Stimulated activated CD8-positive, alpha-beta memory T cell treated with anti-CD3 and anti-CD28 coated beads, Interleukin-12 subunit alpha, Interleukin-12 subunit beta, amount 100 ng/mL, for 24 hours (primary cell): ENCODE measurements at regions not wholly inside any gene's neighbourhood (a gene's known extent, or its start where the extent isn't known, plus 50 kb on each side); places are given as distances from the start of the nearest gene placed in this dataset.

Experiments
- DNase-seq: peaks from one replicate; pipeline ENCODE4 v3.0.0-alpha.2; 2020; ENCODE audit errors: extremely low read depth

- no peak for DNase-seq
These were observed 52.0 kb downstream of the LRATD1 start for GRCh38 chr2:14684516-14684915.

DNA sequence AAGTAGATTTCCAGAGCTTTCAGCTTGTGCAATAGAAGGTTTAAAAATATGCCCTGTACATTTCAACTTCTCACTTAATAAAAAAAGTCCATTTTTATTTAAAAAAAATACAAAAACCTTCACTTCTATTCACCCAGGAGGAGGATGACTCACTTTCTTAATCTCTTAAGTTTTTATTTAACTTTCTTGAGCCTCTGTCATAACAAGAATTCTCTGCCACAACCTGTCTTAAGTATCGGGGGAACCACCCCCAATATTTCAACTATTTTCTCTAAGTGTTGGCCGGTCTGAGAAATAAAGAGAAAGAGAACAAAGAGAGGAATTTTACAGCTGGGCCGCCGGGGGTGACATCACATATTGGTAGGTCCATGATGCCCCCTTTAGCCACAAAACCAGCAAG, 58.4 kb downstream of the LRATD1 start:
- no peak for DNase-seq

DNA sequence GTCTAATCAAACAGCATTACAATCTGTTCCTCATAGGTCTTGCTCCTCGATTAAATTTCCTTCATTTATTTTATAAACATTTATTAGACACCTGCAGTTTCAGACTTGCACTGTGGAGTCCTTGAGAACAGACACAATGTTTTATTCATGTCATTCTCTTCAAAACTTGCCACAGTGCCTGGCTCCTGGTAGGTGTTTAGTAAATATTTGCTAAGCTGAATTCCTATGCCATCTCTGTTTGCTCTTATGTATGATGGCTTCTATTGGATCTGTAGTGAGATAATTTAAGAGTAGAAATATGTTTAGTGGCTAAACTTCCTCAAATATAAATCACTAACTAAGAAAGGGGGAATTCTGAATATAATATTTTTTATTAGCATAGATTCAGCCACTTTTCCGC, 61.4 kb downstream of the LRATD1 start:
- DNase-seq: no peak

DNA sequence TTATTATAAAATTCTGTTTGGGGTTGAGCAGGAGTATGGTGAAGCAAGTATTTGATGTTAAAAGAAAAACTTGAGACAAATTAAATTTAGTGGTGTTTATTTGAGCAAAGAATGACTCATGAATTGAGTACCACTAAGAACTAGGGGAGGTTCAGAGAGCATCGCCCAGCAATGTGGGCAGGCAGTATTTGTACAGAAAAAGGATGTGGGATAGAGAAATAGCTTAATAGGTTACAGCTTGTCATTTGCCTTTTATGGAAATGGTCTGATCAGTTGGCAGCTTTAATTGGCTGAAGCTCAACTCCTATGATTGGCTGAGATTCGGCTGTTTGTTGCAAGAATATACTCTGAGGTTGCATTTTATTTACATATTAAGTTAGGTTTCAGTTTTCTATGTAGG, 68.2 kb downstream of the LRATD1 start:
- no peak for DNase-seq

- DNase-seq: no peak
These were observed 69.7 kb downstream of the LRATD1 start for GRCh38 chr2:14702258-14702657.

GRCh38 chr2:14706201-14706600, 73.7 kb downstream of the LRATD1 start:
- no peak for DNase-seq

- no peak for DNase-seq
These were observed 79.6 kb downstream of the LRATD1 start for GRCh38 chr2:14712111-14712510.

DNA sequence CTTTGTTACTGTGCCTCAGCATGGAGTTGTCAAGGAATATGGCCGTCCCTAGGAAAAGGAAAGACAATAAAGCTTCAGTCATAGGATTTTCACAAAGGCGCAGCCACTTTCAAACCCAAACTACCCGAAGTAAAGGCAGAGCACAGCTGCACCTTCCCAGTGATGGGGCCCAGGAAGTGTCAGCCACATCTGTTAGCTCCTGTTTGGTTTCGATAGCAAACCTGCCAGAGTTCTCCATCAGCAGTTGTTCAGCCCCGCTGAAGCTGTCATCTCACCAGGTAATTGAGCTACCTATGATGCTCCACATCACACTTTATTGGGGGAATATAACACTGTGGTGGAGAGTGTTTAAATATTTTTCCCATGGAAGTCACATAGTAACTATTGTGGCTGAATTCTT, 80.7 kb downstream of the LRATD1 start:
- no peak for DNase-seq

GRCh38 chr2:14715600-14715999, 83.1 kb downstream of the LRATD1 start:
- no peak for DNase-seq

- DNase-seq: no peak
These were observed 83.8 kb downstream of the LRATD1 start for GRCh38 chr2:14716319-14716718.

GRCh38 chr2:14717131-14717530, 84.6 kb downstream of the LRATD1 start:
- no peak for DNase-seq

GRCh38 chr2:14720319-14720718, 87.8 kb downstream of the LRATD1 start:
- no peak for DNase-seq

DNA sequence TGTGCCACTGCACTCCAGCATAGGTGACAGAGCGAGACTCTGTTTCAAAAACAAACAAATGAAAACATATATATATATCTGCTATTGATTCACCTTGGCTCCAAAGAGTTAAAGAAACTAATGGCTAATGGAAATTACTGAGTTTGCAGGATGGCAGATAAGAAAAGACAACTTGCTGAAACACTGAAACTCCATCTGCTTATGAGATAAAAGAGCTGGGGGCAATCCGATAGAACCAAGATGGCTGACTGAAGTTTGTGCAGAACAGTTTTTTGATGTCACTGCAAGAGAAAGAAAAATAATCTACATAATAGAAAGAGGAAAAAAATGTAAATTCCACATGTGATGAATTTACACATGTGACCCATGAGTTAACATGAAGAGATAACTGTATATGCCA, 88.2 kb downstream of the LRATD1 start:
- no peak for DNase-seq

DNA sequence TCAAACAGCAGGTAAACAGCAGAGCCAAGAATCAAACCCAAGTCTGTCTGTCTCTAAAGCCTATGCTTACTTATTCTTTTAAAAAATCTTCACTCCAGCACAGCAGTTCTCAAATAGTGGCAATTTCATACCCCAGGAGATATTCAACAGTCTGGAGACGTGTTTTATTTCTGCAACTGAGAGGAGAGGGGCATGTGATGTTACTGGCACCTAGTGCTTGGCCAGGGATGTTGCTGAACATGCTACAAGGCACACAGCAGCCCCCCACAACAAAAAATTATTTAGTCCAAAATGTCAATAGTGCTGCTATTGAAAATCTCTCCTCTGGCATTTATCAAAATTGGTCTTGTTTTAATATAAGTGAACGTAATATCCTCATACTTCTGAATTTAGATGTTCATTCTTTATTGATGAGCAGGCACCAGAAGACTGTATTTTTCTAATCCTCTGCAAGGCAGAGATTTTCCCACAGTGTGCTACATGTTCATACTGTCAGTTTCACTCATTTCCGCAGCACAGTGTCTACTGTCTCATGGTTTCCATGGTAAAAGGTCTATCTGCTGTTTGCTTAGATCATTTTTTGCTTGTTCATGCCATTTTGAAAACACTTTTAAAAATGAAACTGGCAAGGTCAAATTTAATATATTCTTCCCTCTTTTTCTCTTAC, 90.5 kb downstream of the LRATD1 start:
- no peak for DNase-seq

- no peak for DNase-seq
These were observed 91.2 kb downstream of the LRATD1 start for GRCh38 chr2:14723684-14724083.

DNA sequence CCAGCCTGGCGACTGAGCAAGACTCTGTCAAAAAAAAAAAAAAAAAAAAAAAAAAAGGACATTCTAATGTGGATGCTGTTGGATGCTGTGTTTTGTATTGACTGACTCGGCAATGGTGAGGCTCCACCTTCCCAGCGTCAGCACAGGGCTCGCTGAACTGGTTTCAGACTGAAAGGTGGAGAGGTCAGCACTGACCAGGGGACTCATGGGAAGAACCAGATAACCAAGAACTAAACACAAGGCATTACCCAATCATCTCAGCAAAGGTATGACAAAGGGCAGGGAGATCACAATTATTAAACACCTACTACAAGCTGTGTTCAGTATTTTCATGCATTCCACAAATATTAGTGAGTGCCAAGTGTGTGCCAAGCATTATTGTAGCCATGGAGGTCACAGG, 103.2 kb downstream of the LRATD1 start:
- DNase-seq: no peak

- DNase-seq: no peak
These were observed 104.7 kb downstream of the LRATD1 start for GRCh38 chr2:14737201-14737600.

- DNase-seq: no peak
These were observed 111.3 kb downstream of the LRATD1 start for GRCh38 chr2:14743861-14744260.

- no peak for DNase-seq
These were observed 113.0 kb downstream of the LRATD1 start for GRCh38 chr2:14745288-14746076.

- DNase-seq: no peak
These were observed 113.6 kb downstream of the LRATD1 start for GRCh38 chr2:14746133-14746532.

GRCh38 chr2:14747447-14747846, 114.9 kb downstream of the LRATD1 start:
- DNase-seq: no peak

GRCh38 chr2:14749884-14750283, 117.4 kb downstream of the LRATD1 start:
- no peak for DNase-seq

DNA sequence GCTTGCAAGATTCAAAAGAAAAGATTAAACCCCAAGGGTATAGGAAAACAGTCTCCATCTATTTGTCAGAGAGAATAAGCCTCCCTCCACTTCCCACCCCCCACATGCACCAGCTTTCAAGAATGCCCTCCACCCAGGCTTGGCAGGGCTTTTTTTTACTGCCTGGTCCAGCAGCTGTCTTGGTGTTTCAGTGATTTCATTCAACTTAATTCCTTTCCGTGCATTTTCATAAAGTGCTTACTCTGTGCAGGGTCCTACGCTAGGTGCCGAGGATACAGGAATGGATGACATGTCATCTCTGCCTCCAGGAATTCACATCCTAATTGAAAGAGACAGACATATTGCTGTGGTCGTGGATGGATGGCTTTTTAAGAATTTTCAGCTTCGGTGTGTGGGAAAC, 117.9 kb downstream of the LRATD1 start:
- DNase-seq: no peak

DNA sequence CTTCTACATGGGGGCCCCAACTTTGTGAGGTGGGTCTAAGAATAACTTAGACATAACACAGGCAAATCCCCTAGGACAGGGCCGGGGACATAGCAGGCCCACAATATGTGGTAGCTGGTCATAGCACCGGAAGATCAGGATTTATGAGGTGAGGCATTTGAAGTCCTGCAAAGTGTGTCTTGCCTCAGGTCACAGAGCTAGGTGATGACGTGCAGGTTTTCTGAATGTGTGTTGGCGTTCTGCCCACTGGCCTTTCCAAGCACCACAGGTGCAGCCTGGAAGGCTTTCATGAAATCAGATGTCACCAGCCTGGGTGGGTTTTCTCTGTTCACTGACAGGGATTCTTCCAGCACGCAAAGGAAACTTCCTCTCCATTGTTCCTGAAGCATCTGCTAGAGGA, 119.1 kb downstream of the LRATD1 start:
- DNase-seq: no peak
